Suprapubic skin (tissue), 4 donors: ENCODE measurements at regions not wholly inside any gene's neighbourhood (a gene's known extent, or its start where the extent isn't known, plus 50 kb on each side); places are given as distances from the start of the nearest gene placed in this dataset.

ENCODE experiments used
- DNase-seq, 2 donors: peaks; one replicate each; pipeline ENCODE4 v3.0.0-alpha.2; 2019; ENCODE audit warnings: low spot score in 2 of 2
- H3K27ac ChIP-seq: fragments of 200-600 bp; sonication (generic); one replicate; pipeline ENCODE4 v1.5.1; 2019
- H3K27me3 ChIP-seq: fragments of 200-600 bp; sonication (generic); one replicate; pipeline ENCODE4 v1.5.1; 2019
- H3K36me3 ChIP-seq: fragments of 200-600 bp; sonication (generic); one replicate; pipeline ENCODE4 v1.5.1; 2019
- H3K4me1 ChIP-seq: fragments of 200-600 bp; sonication (generic); one replicate; pipeline ENCODE4 v1.5.1; 2019
- H3K4me3 ChIP-seq: fragments of 200-600 bp; sonication (generic); one replicate; pipeline ENCODE4 v1.5.1; 2019; ENCODE audit warnings: mild to moderate bottlenecking
- H3K9me3 ChIP-seq: fragments of 200-600 bp; sonication (generic); one replicate; pipeline ENCODE4 v1.5.1; 2019
- CTCF ChIP-seq, 2 donors: fragments of 200-600 bp in 1 of 2; fragments of 450-650 bp in 1 of 2; sonication (generic) in 1 of 2; IDR thresholded peaks; one replicate each; pipeline ENCODE4 v1.5.1; 2016 to 2019; ENCODE audit warnings: antibody characterized with exemption in 2 of 2, mild to moderate bottlenecking in 1 of 2, moderate library complexity in 1 of 2
- EP300 ChIP-seq: sonication (generic); formaldehyde crosslinking; IDR thresholded peaks from one replicate; pipeline ENCODE4 v1.6.1; 2017; ENCODE audit warnings: antibody characterized with exemption
- POLR2A ChIP-seq, 2 donors: fragments of 450-650 bp; IDR thresholded peaks; one replicate each; pipeline ENCODE4 v1.6.1; 2017; ENCODE audit warnings: antibody characterized with exemption in 2 of 2, mild to moderate bottlenecking in 2 of 2, moderate library complexity in 2 of 2
- POLR2AphosphoS5 ChIP-seq, 3 donors: sonication (generic); formaldehyde crosslinking; IDR thresholded peaks; one replicate each; pipeline ENCODE4 v1.6.1; 2017; ENCODE audit warnings: antibody characterized with exemption in 3 of 3
- WGBS: methylation state at CpG from one replicate; pipeline ENCODE4 v1.1.5; 2018; 5-methylcytosine and 5-hydroxymethylcytosine counted together

- no peak for DNase-seq
- Histone ChIP-seq H3K4me1 (peaks cover 8% of the 10 kb centered on the region), H3K27ac (no peak overlapping the region), H3K9me3 (no peaks in the 10 kb centered on the region), H3K27me3 (no peaks in the 10 kb centered on the region), H3K36me3 (no peaks in the 10 kb centered on the region), H3K4me3 (no peak overlapping the region)
- TF ChIP-seq POLR2AphosphoS5 (IDR thresholded peaks at IDR 0.05) (no peak), CTCF (IDR thresholded peaks at IDR 0.05) (no peak), EP300 (no peak), POLR2A (IDR thresholded peaks at IDR 0.05) (no peak)
- 64% methylated on average over 2 of the region's 2 CpGs for WGBS
Measured at GRCh38 chr13:104953588-104953987, 1581.9 kb downstream of the EFNB2 start.

- Histone ChIP-seq H3K36me3 (no peaks in the 10 kb centered on the region), H3K27me3 (no peaks in the 10 kb centered on the region), H3K4me3 (no peak overlapping the region), H3K4me1 (peaks cover 8% of the 10 kb centered on the region), H3K27ac (no peak overlapping the region), H3K9me3 (no peaks in the 10 kb centered on the region)
- 75% methylated on average over 9 of the region's 9 CpGs for WGBS
- TF ChIP-seq CTCF (IDR thresholded peaks at IDR 0.05) (no peak), EP300 (no peak), POLR2A (IDR thresholded peaks at IDR 0.05) (no peak), POLR2AphosphoS5 (IDR thresholded peaks at IDR 0.05) (no peak)
- no peak for DNase-seq
Measured at GRCh38 chr13:104949840-104950740, 1585.4 kb downstream of the EFNB2 start.

- no peak overlapping the region for H3K4me3 ChIP-seq
- TF ChIP-seq POLR2A (IDR thresholded peaks at IDR 0.05): no peak
- TF ChIP-seq CTCF (IDR thresholded peaks at IDR 0.05): no peak
- TF ChIP-seq POLR2AphosphoS5 (IDR thresholded peaks at IDR 0.05): no peak
- TF ChIP-seq EP300: no peak
- 74% methylated on average over 2 of the region's 2 CpGs for WGBS
Measured at GRCh38 chr13:104944176-104944575, 1591.3 kb downstream of the EFNB2 start.

GRCh38 chr13:104943331-104943730 is 1592.1 kb downstream of the EFNB2 start:
- Histone ChIP-seq H3K4me1 (no peaks in the 10 kb centered on the region), H3K27me3 (no peaks in the 10 kb centered on the region), H3K36me3 (no peaks in the 10 kb centered on the region), H3K4me3 (no peak overlapping the region), H3K27ac (no peak overlapping the region), H3K9me3 (no peaks in the 10 kb centered on the region)
- DNase-seq: no peak
- 67% methylated on average over 3 of the region's 3 CpGs for WGBS
- TF ChIP-seq POLR2A (IDR thresholded peaks at IDR 0.05): no peak
- no peak for TF ChIP-seq POLR2AphosphoS5 (IDR thresholded peaks at IDR 0.05)
- TF ChIP-seq EP300: no peak
- TF ChIP-seq CTCF (IDR thresholded peaks at IDR 0.05): no peak

More at GRCh38 chr13:104944176-104944575, 1591.3 kb downstream of the EFNB2 start:
- H3K27me3 ChIP-seq: no peaks in the 10 kb centered on the region
- no peaks in the 10 kb centered on the region for H3K9me3 ChIP-seq
- H3K4me1 ChIP-seq: no peaks in the 10 kb centered on the region
- H3K36me3 ChIP-seq: no peaks in the 10 kb centered on the region
- H3K27ac ChIP-seq: no peak overlapping the region
- no peak for DNase-seq

- no peak for DNase-seq
- H3K4me3 ChIP-seq: no peak overlapping the region
Measured at GRCh38 chr13:104937881-104938280, 1597.6 kb downstream of the EFNB2 start.

More at GRCh38 chr13:104937881-104938280, 1597.6 kb downstream of the EFNB2 start:
- Histone ChIP-seq H3K36me3 (no peaks in the 10 kb centered on the region), H3K4me1 (no peaks in the 10 kb centered on the region), H3K9me3 (no peaks in the 10 kb centered on the region), H3K27ac (no peak overlapping the region), H3K27me3 (no peaks in the 10 kb centered on the region)
- no peak for TF ChIP-seq POLR2A (IDR thresholded peaks at IDR 0.05)
- TF ChIP-seq EP300: no peak
- no peak for TF ChIP-seq POLR2AphosphoS5 (IDR thresholded peaks at IDR 0.05)
- no peak for TF ChIP-seq CTCF (IDR thresholded peaks at IDR 0.05)
- WGBS: 92% methylated on average over 7 of the region's 7 CpGs
